ENCODE measurements at regions not wholly inside any gene's neighbourhood (a gene's known extent, or its start where the extent isn't known, plus 50 kb on each side); places are given as distances from the start of the nearest gene placed in this dataset.
"Not testable (repeated sequence)": the region's sequence is repeated elsewhere in the genome, so short reads cannot be mapped to it uniquely, and the experiment has no call there.

DNA sequence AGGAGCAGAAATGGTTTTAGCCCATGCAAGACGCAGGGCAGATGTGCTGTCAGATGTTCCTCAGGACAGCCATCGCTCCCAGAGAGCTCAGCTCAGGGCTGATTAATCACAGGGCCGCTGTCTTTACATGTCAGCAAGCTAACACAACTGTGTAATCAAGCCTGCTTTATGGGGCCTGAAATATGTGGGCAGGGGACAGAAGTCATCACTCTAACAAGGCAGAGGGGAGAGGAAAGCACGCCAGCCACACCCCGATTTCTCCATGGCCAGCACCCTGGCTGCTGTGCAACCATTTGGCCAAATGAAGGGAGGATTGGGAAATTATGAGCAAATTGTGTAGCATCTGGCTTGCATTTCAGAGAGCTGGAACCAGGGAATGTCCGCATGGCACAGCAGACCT, 368.8 kb downstream of the NPHP4 start:
- DNase-seq: no peak

DNA sequence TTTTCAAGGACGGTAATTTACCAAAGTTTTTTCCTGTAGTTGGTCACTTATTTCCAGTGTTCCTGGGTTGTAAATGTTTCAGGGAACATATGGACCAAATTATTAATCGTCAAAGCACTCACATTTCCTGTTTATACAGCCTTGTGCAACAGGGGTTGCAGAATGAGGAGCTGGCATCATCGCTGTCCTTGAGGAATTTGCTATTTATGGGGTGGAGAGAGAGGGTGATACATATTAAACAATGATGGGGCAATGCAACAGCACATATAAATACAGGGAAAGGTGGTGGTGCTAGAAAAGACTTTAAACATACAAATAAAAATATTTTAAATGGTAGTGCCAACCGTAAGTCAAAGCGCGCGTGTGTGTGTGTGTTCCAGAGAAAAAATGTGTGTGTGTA, 369.8 kb downstream of the NPHP4 start:
- peak; percentile 38 for DNase-seq

DNA sequence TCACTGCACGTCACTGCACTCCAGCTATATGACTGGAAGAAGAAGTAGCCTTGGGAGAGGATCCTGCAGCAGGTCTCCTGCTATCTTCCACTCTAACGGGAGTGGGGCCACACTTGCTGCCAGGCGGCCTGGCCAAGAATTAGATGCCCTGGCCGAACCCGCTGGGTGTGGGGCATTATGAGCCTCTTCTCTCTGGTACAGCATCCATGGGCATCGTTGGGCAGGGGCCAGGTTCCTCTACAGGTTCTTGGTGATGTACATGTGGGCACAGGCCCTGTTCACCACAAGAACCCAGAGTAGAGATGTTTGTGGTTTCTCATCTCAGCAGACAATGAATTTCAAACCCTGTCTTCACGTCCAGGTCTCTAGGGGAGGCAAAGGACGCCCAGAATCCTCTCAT, 370.5 kb downstream of the NPHP4 start:
- DNase-seq: no peak

DNA sequence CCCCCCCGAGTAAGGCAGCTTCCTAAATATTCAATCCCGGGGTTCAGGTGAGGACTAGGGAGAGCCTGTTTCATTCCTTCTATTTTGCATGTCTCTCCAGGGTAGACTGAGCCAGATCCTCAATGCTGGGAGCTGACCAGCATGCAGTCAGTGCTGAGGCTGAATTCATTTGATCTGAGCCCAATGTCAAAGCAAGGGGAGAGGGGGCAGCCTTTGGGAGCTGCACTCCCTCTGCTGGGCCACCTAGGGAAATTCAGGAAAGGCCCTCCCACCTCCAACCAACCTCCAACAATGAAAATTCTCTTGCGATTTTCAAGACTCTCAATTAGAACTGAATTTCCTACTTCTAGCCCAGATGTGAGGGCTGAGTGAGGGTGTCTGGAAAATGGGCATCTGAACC, 371.2 kb downstream of the NPHP4 start:
- DNase-seq: no peak

DNA sequence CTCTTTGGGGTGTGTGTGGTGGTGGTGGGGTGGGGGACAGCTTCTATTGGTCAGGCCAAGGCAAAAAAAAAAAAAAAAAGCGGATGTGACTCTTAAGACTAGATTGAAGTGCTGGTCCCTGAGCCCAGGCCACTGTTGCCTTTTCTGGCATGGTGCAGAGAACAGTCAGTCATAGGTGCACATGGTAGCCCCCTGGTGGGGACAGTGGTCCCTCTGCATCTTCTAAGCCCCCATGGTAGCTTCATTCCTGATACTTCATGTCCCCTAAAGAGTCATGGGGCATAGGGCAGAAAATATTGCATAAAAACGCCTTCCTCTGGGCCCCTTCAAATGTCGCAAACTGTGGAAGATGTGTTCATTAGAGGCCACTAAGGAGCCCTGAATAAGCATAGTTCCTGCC, 371.8 kb downstream of the NPHP4 start:
- no peak for DNase-seq

DNA sequence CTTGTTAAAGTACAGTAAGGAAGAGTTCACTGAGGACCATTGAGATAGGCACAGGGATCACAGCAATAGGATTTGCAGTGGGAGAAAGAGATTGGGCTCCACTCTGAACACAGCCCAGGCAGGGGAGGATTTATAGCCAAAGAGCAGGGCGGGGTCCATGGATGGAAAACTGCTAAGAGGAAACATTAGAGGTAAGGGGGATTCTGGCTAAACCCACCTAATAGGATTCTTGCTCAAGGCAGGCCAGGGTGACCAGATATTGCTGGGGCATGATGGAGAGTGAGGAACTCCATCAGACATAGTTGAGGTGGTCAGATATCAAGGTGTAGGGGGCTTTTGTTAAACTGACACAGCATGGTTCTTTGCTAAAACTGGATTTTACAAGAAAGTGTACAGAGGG, 372.8 kb downstream of the NPHP4 start:
- DNase-seq: no peak

DNA sequence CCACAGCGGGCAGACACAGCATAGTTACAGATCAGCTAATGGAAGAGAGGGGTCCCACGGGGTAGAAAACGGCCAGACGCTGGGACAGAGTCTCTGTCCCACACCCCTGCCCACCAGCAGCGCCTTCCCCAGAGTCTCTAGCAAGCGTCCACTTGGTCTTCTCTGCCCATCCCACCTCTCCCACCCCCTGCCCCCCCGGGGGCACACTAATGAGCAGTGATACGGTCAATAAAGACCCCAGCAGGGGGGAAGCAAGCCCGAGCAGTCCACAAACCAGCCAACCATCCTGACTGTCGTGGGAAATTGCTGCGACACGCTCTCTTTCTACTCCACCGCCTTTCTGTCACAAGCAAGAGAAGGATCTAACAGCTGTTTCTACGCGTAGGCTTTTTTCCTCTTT, 374.7 kb downstream of the NPHP4 start:
- no peak for DNase-seq

DNA sequence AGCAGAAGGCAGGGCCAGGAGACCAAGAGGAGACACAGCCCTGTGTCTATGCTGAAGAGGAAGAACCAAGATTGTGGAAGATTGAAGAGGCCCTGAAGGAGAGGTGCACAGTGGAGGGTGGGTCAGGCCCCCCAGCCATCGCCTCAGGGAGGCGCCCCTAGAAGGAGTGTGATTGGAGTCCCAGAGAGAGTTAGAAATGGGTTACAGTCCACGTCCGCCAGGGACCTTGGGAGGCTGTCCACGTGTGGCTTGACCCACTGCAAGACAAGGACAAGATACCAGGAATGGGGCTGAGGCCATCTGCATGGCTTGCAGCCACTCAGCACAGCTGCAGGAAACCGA, 375.1 kb downstream of the NPHP4 start:
- DNase-seq: no peak

DNA sequence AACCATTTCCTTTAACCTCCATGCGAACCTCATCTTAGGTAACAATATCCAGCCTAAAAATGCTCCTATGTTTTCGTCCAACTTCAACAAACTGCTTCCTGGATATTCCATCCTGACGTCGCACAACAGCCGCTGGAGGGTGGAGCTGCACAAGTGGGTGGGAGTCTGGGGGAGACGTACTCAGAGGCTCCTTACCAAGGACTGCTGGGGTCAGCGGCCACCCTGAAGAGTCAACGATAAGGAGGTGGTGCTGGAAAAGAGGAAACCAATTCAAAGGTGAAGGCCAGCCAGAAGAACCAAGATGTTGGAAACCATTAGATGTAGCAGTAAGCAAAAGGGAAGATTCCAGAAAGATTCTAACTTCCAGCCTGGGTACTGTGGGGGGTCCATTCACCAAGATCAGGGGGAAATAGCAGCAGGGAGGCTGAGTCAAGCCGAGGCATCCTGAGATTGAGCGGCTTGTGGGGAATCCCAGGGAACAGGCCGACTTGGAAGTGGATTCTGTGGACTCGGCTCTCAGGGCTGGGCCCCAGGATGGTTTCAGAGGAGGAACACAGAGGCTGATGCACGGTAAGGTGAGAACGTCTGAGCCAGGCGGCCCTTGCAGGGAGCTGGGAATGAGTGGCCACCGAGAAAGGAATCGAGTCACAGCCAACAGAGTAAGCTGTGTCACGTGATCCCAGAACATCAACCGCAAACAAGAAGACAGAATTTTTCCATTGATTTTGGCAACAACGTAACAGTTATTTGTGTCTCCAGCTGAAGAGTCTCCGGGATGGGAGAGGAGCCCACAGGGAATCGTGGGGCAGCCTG, 375.7 kb downstream of the NPHP4 start:
- no peak for DNase-seq

DNA sequence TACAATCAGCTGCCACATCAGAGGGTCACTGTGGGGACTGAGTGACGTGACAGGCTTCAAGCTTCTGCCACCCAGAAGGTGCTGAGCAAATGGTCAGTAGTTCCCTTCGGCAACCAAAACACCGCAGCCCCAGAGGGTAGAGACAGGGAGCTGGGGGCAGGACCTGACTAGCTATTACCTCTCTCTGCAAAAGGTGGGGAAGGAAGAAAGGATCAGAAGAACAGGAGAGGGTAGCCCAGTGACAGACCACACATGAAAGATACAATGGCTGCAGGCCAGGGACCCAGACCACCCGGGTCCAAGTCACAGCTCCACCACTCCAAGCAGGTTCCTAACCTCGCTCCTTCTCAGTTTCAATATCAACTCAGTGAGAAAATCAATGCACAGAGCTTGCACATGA, 377.1 kb downstream of the NPHP4 start:
- DNase-seq: no peak

DNA sequence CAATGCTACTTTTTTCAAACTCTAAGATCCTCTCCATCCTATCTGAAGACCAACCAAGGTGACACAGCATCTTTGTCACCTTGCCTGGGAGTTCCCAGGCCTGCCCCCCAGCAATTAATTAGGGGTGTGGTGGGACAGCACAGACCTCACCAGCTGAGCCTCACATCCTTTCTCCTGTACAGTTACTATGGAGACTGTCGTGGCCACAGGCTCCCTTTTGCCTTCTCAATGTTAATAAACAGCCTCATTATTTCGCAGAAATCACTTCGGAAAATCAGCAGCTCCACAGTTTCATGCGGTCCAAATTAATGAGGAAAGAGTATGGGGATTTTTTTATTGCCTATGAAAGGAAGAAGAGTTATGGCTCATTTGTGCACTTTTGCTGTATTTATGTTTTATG, 378.3 kb downstream of the NPHP4 start:
- no peak for DNase-seq

DNA sequence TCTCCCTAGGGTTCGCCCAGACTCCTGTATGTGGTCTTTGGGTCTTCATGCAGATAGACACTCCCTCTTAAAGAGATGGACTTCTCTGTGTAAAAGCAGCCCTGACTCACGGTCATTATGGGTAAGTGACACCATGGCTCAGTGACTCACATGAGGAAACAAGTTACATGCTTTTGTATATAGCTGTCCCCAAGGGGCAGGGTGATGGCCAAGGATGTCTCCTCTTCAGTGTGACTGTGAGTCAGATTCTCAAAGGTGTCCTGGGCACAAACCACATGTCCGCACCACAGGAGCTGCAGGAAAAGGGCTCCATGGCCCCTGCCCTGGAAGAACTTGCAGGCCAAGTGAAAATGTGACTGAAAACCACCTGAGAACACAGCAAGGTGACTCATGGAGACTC, 380.4 kb downstream of the NPHP4 start:
- no peak for DNase-seq

DNA sequence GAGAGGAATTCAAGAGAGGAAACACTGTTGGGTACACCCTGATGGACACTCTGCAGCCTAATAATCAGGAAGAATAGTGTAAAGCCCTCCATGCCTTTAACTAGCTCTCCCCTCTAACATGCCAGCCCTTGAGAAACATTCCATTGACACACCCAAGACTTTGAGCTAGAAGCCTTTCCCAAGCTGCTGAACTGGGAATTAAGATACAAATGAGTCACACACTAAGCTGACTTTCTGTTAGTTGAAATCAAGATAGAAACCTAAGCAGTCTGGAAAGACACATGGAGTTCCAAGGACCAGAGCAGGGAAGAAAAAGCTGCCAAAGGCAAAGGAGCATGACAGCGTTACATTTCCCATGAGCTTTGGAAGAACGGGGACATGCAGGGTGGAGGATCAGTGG, 380.8 kb downstream of the NPHP4 start:
- DNase-seq: no peak

DNA sequence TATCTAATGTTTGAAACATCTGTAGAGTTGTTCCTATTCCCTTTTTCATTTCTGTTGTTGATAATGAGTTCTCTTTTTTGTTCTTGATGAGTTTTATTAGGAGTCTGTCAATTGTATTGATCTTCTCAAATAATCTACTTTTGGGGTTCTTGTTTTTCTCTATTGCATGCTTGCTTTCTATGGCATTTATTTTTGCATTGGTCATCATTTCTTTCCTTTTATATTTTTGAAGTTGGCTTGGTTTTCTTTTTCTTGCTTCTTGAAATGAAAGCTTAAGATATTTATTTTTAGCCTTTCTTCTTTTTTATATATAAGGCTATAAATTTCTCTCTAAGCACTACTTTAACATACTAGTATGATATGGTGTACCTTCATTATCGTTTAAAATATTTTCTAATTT, 381.8 kb downstream of the NPHP4 start:
- DNase-seq: no peak

DNA sequence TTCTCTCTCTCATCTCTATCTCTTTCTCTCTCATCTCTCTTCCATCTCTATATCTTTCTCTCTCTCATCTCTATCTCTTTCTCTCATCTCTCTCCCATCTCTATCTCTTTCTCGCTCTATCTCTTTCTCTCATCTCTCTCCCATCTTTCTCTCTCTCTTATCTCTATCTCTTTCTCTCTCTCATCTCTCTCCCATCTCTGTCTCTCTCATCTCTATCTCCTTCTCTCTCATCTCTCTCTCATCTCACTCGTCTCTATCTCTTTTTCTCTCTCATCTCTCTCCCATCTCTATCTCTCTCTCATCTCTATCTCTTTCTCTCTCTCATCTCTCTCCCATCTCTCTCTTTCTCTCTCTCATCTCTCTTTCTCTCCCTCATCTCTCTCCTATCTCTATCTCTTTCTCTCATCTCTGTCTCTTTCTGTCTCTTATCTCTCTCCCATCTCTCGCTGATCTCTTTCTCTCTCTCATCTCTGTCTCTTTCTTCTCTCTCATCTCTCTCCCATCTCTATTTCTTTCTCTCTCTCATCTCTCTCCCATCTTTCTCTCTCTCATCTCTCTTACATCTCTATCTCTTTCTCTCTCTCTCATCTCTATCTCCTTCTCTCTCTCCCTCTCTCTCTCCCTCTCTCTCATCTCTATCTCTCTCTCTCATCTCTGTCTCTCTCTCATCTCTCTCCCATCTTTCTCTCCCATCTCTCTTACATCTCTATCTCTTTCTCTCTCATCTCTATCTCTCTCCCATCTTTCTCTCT, 388.7 kb downstream of the NPHP4 start:
- no peak for DNase-seq

DNA sequence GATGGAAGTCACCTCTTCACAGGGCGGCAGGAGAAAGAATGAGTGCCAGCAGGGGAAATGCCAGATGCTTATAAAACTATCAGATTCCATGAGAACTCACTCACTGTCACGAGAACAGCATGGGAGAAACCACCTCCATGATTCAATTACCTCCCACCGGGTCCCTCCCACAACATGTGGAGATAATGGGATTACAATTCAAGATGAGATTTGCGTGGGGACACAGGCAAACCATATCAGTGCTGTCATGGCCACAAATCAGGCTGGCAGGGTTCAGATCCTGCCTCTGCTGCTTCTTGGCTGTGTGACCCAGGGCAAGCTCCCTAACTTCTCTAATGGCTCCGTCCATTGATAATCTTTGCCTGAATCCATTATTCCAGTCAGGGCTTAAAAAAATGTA, 389.5 kb downstream of the NPHP4 start:
- DNase-seq: not testable (repeated sequence)

DNA sequence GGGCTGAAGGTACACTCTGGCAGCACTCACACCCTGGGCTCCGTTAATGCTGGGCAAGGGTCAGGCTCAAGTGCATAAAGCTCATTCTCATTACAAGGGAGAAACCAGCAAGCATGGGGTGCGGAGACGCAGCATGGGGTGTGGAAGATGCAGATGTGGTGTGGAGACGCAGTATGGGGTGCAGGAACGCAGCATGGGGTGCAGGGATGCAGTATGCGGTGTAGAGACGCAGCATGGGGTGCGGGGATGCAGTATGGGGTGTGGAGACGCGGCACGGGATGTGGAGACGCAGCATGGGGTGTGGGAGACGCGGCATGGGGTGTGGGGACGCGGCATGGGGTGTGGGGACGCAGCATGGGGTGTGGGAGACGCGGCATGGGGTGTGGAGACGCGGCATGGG, 390.7 kb downstream of the NPHP4 start:
- DNase-seq: no peak

DNA sequence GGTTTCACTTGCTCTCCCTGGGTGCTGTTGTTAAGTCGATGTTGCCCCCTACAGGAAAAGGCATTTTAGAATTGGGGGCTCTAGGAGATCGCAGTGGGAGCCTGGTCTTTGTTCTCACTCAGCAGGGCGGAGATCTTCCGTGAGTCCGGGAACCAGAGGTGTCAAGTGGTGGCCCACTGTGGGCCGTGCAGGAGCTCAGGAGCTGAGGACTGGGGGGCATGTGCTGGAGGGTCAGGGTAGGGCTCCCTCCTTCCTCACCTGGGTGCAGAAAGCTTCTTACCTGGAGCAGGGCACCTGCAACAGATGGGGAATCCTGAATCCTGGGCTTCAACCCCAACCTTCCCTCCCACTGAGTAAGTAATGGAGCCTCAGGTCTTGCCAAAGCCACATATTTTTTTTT, 392.7 kb downstream of the NPHP4 start:
- DNase-seq: no peak

DNA sequence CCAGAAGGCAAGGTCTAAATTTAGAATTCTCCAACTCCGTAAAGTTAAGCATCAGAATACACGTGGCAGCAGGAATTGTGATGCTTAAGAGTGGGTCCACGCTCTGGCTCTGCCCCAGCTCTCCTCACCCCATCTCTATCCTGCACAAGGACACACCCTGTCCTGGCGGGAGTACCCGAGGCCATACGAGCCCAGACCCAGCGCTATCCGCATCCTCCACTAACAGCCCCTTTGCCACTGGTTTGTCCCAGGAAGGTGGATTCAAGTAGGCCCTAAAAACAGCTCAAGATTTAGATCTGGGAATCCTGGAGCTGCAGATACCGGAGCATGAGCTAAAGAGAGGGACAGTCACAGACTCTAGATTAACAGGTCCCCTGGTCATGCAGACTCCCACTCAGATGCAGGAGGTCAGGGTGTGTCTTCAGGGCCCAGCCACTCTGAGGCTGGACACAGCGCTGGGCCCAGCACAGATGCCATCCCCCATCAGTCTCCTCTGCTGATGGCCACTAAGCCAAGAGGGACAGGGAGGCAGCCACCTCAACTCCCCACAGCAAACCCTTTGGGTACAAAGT, 393.3 kb downstream of the NPHP4 start:
- DNase-seq: no peak

DNA sequence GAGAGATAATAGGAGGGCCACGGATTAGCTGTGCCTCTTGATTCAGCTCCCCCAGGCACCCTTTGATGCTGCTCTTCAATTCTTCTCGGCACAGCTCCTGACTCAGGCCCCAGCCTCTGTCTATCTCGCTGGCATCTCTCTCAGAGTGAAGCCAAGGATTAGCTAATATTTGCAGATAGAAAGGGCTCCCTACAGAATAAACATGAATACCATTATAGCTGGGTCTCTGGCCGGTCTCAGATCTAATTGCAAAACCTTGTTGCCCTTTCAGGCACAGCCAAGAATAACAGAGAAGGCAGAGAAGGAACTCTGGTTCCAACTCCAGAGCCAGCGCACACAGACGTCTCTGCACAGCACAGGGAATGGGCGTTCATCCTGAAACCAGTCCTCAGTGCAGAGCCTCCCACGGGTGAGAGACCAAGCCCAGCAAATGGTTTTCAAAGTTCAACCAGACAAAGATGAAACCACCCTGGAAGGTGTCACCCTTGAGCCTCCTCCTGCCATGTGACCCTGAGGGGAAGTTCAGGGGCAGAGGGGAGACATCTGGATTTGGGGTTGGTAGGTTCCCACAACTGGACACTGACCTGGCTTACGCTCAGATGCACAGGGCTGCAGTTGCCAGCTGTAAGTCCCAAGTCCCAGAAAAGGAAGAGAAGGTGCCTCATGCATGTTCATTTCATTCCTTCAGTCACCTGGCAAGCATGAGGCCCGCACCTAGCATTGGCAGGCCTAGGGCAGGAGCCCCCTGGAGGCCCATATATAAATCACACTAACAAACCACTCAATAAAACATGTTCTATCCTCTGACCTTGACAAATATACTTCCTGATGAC, 394.0 kb downstream of the NPHP4 start:
- no peak for DNase-seq

DNA sequence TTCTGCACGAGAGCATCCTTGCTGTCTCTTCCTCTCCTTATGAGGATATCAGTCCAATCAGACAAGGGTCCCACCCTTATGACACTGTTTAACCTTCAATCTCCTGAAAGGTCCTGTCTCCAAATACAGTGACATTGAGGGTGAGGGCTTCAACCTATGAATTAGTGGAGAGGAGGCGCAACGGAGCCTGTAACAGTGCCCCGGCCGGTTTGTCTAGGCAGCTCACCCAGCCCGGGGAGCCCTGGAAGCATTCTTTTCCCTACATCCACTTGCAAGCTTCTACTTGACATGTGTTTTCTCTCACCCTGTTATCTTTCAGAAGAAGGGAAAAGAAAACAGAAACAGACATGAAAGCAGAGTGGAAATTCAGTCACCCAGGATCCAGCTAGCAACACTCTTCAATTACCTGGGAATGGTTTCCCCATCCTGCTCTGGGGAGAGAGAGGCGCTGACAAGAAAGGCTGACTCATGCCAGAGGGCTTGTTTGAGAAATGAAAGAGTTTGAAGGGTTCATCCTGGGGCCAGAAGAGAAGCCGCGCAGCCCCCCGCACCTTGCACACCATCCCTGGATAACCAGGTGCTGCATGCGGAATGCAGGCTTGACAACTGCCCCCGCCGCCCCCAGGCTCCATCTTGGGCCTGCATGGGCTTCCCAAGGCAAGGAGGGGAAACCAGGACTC, 394.9 kb downstream of the NPHP4 start:
- no peak for DNase-seq

DNA sequence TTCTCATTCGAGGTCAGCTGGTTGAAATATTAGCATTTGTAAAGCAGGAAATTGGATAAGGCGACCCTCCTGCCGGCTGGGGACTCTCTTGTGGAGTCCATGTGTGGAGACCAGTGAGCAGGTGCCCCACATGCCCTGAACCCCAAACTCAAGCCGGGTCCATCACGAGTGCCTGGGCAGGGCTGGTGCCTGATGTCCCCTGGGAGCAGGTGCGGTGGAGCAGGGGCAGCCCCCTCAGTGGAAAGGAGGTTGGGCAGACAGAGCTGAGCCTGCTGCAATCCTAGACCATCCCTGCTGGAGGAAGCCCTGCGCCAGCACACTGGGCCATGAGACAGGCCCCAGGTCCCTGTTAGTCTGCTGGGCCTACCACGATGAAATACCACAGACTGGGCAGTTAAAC, 395.6 kb downstream of the NPHP4 start:
- no peak for DNase-seq

Measured in fibroblast of skin of scalp (primary cell).